ENCODE measurements at regions not wholly inside any gene's neighbourhood (a gene's known extent, or its start where the extent isn't known, plus 50 kb on each side); places are given as distances from the start of the nearest gene placed in this dataset.

GRCh38 chr15:97841558-97841957 is 118.9 kb upstream of the ARRDC4 start:
- DNase-seq: no peak

GRCh38 chr15:97849183-97849582 is 111.3 kb upstream of the ARRDC4 start:
- DNase-seq: no peak

DNA sequence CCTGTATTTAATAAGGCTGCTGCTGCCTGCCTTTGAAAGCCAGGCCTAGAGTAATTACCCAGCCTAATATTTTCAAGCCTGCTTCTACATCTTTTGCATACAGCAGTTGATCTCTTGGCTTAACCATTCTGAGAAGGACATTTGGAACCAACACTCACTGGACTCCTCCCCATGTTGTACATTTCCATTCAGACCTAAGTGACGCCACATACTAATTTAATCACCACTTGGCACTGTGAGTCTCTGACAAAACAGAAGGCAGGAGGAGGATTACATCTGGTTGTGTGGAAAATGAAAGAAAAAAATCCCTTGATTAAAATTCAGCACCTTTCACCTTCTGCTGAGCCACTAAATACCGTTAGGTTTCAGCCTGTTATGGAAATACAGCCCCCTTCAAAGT is 102.2 kb upstream of the ARRDC4 start:
- DNase-seq: no peak

- DNase-seq: no peak
Observed at GRCh38 chr15:97861529-97862260, 98.8 kb upstream of the ARRDC4 start.

GRCh38 chr15:97866959-97867358 is 93.5 kb upstream of the ARRDC4 start:
- DNase-seq: no peak

DNA sequence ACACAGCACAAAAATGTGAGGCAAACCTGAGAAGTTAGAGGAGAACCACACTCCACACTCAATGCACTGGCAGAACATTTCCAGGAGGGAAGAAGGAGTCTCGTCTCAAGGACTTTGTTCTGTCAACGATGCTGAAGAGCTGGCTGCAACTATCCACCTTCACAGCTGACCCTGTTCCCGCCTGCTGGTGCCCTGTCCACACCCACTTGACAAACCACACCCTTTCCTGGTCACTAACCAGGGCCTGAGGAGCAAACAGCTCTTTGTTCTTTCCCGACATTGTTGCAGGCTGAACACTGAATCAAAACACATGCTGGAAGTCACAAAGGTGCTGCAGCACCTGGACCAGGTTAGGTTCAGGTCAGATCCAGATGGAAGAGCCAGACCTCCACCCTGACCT is 92.6 kb upstream of the ARRDC4 start:
- no peak for DNase-seq

GRCh38 chr15:97868981-97869380 is 91.5 kb upstream of the ARRDC4 start:
- no peak for DNase-seq

GRCh38 chr15:97870771-97871170 is 89.7 kb upstream of the ARRDC4 start:
- no peak for DNase-seq

- no peak for DNase-seq
Observed at GRCh38 chr15:97874139-97874538, 86.4 kb upstream of the ARRDC4 start.

DNA sequence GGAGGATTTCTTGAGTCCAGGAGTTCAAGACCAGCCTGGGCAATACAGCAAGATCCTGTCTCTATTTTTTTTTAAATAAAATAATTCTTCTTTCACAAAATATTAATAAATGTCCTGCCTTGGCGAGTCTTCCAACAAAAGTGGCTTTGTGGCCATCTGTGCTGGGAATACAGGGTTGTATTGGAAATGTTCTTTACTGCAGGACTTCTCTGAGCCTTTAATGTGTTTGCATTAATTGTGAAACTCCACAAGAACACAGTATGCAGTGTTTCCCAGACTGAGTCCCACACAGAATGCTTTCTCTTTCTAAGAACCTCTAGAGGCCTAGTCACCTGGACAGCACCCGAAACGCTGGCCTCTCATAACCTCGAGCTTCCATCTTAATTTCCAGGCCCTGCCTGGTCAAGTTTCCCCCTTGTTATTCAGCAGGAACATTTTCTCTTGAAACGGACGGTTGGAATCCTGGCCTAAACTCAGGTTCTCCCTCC is 85.4 kb upstream of the ARRDC4 start:
- no peak for DNase-seq

GRCh38 chr15:97875513-97876280 is 84.8 kb upstream of the ARRDC4 start:
- DNase-seq: no peak

GRCh38 chr15:97876281-97876675 is 84.2 kb upstream of the ARRDC4 start:
- DNase-seq: no peak

GRCh38 chr15:97881346-97881965 is 79.0 kb upstream of the ARRDC4 start:
- no peak for DNase-seq

DNA sequence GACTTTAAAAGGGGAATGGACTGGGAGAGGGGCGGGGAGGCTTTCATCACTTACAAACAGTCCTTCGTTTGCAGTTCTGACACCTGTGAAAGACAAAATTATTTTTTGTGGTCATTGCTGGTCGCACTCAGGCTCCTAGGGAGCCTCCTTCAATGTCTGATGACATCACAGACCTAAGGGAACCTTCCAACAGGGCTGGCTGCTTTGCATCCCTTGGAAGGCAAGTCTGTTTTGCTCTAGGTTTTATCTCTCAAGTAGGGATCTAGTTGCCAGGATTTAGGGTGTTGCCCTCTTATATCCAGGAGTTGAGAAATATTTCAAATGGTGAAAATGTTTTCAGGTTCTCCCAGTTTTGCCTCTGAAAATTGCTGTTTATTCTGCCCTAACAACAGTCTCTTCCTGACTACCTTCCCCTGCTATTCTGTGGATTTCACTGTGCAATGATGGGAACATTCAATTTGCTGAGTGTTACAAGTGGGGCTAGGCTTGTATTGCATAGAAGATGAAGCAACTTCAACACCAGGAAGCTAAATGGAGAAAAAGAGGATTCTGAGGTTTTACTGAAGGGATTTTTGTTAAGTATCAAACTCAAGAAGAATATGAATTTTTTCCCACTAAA is 75.9 kb upstream of the ARRDC4 start:
- no peak for DNase-seq

DNA sequence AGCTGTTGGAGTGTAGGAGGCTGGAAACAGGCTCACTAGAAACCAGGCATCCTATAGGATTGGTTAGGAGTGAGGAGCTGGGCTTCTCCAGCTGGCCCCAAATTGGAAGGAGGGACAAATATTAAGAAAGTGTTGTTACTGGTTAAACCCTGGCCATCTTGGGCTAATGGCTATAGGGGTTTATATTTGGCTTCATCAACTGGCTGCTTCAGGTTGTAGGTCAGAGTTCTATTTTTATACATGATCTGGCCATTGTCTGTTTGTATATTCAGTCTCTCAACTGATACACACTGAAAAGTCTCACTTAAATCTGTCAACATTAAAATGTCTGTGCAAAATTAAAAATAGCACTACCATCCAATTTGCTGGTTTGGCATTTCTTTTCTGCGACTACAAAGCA is 70.2 kb upstream of the ARRDC4 start:
- no peak for DNase-seq

- no peak for DNase-seq
Observed at GRCh38 chr15:97892167-97892938, 68.2 kb upstream of the ARRDC4 start.

DNA sequence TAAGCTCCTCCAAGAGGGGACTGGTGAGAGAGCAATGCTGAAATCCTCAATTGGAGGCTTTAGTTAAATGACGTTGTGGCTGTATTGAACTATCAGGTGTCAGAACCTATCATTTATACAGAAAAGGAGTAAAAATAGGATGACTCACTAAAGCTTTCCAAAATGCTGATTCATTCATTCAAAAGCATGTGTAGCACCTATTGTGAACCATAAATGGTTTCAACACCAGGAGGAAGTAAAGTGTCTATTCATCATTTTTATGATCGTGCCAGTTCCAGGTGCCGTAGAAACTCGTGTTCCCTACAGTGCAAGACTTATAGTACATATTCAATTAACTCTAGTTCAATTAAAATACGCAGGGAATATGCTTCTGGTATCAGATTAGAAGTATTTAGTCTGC is 66.5 kb upstream of the ARRDC4 start:
- DNase-seq: no peak

DNA sequence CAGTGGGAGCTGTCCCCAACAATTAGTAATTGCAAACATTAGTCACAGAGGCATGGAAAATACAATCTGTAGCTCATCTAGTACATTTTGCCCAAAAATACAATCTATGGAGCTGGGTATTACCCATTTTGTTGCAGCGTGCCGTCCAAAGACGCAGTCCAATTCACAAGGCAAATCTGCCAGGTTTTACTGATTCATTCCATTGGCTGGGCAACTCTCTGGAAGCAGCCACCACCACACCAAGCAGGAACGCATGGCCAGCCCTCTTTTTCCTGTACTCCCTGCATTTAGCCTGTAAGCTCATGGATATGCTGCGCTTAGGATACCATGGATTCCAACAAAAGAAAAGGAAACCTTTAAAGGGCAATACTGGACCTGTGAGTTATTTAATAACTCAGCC is 60.5 kb upstream of the ARRDC4 start:
- DNase-seq: no peak

- DNase-seq: no peak
Observed at GRCh38 chr15:97902140-97902780, 58.2 kb upstream of the ARRDC4 start.

DNA sequence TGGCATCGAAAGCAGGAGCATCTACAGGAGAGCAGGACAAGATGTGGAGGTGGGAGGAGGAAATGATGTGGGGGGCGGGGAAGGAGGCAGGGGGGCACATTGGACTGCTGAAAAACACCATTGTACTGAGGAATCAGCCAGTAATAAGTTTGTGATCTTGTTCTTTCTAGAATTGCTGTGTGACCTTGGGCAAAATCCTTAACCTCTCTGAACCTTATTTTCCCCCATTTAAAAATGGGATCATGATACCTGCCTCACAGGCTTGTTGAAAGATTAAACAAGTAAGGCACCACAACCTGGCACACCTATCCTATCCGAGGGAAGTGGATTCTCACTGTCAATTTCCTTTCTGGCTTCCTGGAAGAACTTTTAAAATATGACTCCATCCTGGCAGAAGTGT is 56.9 kb upstream of the ARRDC4 start:
- DNase-seq: no peak

GRCh38 chr15:97903971-97904572 is 56.4 kb upstream of the ARRDC4 start:
- DNase-seq: no peak

Measured in activated CD4-positive, alpha-beta T cell treated with anti-CD3 and anti-CD28 coated beads for 4 hours (primary cell).